ENCODE measurements at regions not wholly inside any gene's neighbourhood (a gene's known extent, or its start where the extent isn't known, plus 50 kb on each side); places are given as distances from the start of the nearest gene placed in this dataset.

- H3K4me3 ChIP-seq (ENCODE audit: low read depth, low read length, poor library complexity, severe bottlenecking), result no peak overlapping the region
- no peaks in the 10 kb centered on the region for H3K9me2 ChIP-seq (ENCODE audit: low read depth, low read length)
- H3K27ac ChIP-seq (ENCODE audit: low read depth, low read length, poor library complexity, severe bottlenecking), result no peak overlapping the region
- H3K27me3 ChIP-seq (ENCODE audit: insufficient read depth, low read length), result no peaks in the 10 kb centered on the region
- H3K4me1 ChIP-seq (ENCODE audit: insufficient read depth, low read length, severe bottlenecking), result peaks cover 7% of the 10 kb centered on the region
- no peak overlapping the region for H2AFZ ChIP-seq (ENCODE audit: low read length)
- no peaks in the 10 kb centered on the region for H3K9me3 ChIP-seq (ENCODE audit: low read length)
- H3K36me3 ChIP-seq (ENCODE audit: insufficient read depth, low read length), result no peaks in the 10 kb centered on the region
- no peaks in the 10 kb centered on the region for H3K79me2 ChIP-seq (ENCODE audit: insufficient read depth, low read length)
- TF ChIP-seq, protein P1, sequence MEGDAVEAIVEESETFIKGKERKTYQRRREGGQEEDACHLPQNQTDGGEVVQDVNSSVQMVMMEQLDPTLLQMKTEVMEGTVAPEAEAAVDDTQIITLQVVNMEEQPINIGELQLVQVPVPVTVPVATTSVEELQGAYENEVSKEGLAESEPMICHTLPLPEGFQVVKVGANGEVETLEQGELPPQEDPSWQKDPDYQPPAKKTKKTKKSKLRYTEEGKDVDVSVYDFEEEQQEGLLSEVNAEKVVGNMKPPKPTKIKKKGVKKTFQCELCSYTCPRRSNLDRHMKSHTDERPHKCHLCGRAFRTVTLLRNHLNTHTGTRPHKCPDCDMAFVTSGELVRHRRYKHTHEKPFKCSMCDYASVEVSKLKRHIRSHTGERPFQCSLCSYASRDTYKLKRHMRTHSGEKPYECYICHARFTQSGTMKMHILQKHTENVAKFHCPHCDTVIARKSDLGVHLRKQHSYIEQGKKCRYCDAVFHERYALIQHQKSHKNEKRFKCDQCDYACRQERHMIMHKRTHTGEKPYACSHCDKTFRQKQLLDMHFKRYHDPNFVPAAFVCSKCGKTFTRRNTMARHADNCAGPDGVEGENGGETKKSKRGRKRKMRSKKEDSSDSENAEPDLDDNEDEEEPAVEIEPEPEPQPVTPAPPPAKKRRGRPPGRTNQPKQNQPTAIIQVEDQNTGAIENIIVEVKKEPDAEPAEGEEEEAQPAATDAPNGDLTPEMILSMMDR (IDR thresholded peaks at IDR 0.05; ENCODE audit: low read length), result no peak
- TF ChIP-seq EZH2 (IDR thresholded peaks at IDR 0.05; ENCODE audit: borderline replicate concordance, low read length), result no peak
- H4K20me1 ChIP-seq (ENCODE audit: insufficient read depth, low read length), result no peaks in the 10 kb centered on the region
- no peak overlapping the region for H3K9ac ChIP-seq (ENCODE audit: low read length)
- H3K4me2 ChIP-seq (ENCODE audit: low read length), result no peak overlapping the region
- H3F3A ChIP-seq (ENCODE audit: insufficient read depth, low read length), result no peaks in the 10 kb centered on the region
Measured at GRCh38 chr4:123516576-123516975, 120.0 kb downstream of the SPRY1 start.

- H3K4me3 ChIP-seq (ENCODE audit: low read depth, low read length, poor library complexity, severe bottlenecking), result no peak overlapping the region
- H3K79me2 ChIP-seq (ENCODE audit: insufficient read depth, low read length), result no peaks in the 10 kb centered on the region
- no peaks in the 10 kb centered on the region for H3F3A ChIP-seq (ENCODE audit: insufficient read depth, low read length)
- no peaks in the 10 kb centered on the region for H3K27me3 ChIP-seq (ENCODE audit: insufficient read depth, low read length)
- no peaks in the 10 kb centered on the region for H3K9me2 ChIP-seq (ENCODE audit: low read depth, low read length)
- no peaks in the 10 kb centered on the region for H3K9me3 ChIP-seq (ENCODE audit: low read length)
- no peak overlapping the region for H3K9ac ChIP-seq (ENCODE audit: low read length)
- no peak overlapping the region for H3K4me2 ChIP-seq (ENCODE audit: low read length)
- no peaks in the 10 kb centered on the region for H4K20me1 ChIP-seq (ENCODE audit: insufficient read depth, low read length)
- TF ChIP-seq, protein P1 (IDR thresholded peaks at IDR 0.05; ENCODE audit: low read length), result no peak
- no peak for TF ChIP-seq EZH2 (IDR thresholded peaks at IDR 0.05; ENCODE audit: borderline replicate concordance, low read length)
- H3K4me1 ChIP-seq (ENCODE audit: insufficient read depth, low read length, severe bottlenecking), result peaks cover 7% of the 10 kb centered on the region
- H3K36me3 ChIP-seq (ENCODE audit: insufficient read depth, low read length), result no peaks in the 10 kb centered on the region
- H2AFZ ChIP-seq (ENCODE audit: low read length), result no peak overlapping the region
- no peak overlapping the region for H3K27ac ChIP-seq (ENCODE audit: low read depth, low read length, poor library complexity, severe bottlenecking)
Measured at GRCh38 chr4:123517176-123517575, 120.6 kb downstream of the SPRY1 start.

DNA sequence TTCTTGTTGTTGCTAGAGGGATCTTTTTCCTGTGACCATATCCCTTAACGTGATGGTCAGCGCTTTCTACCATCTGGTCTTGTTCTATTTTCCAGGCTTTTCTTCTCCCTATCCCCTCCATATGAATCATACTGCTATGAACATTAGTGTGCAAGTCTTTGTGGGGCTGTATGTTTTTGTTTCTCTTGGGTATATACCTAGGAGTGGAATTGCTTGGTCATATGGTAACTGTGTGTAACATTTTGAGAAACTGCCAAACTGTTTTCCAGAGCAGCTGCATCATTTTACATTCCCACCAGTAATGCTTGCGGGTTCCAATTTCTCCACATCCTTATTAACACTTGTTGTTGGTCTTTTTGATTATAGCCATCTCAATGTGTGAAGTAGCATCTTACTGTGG, 121.4 kb downstream of the SPRY1 start:
- Histone ChIP-seq H3K27ac (ENCODE audit: low read depth, low read length, poor library complexity, severe bottlenecking) (no peak overlapping the region), H2AFZ (ENCODE audit: low read length) (no peak overlapping the region), H3K4me3 (ENCODE audit: low read depth, low read length, poor library complexity, severe bottlenecking) (no peak overlapping the region), H3K4me1 (ENCODE audit: insufficient read depth, low read length, severe bottlenecking) (peaks cover 7% of the 10 kb centered on the region), H4K20me1 (ENCODE audit: insufficient read depth, low read length) (no peaks in the 10 kb centered on the region), H3K9me3 (ENCODE audit: low read length) (no peaks in the 10 kb centered on the region), H3K9ac (ENCODE audit: low read length) (no peak overlapping the region), H3K79me2 (ENCODE audit: insufficient read depth, low read length) (no peaks in the 10 kb centered on the region), H3K27me3 (ENCODE audit: insufficient read depth, low read length) (no peaks in the 10 kb centered on the region), H3K4me2 (ENCODE audit: low read length) (no peak overlapping the region), H3K9me2 (ENCODE audit: low read depth, low read length) (no peaks in the 10 kb centered on the region), H3K36me3 (ENCODE audit: insufficient read depth, low read length) (no peaks in the 10 kb centered on the region), H3F3A (ENCODE audit: insufficient read depth, low read length) (no peaks in the 10 kb centered on the region)
- TF ChIP-seq, protein P1 (IDR thresholded peaks at IDR 0.05; ENCODE audit: low read length), result no peak
- no peak for TF ChIP-seq EZH2 (IDR thresholded peaks at IDR 0.05; ENCODE audit: borderline replicate concordance, low read length)
